Mesendoderm (in vitro differentiated cells): ENCODE measurements at regions not wholly inside any gene's neighbourhood (a gene's known extent, or its start where the extent isn't known, plus 50 kb on each side); places are given as distances from the start of the nearest gene placed in this dataset.

ENCODE experiments used
- DNase-seq: peaks from one replicate; pipeline ENCODE4 v3.0.0; 2013
- H2AK5ac ChIP-seq: 2 replicates; pipeline ENCODE4 v1.6.1; 2013; ENCODE audit warnings: low read length, inconsistent platforms
- H2BK120ac ChIP-seq: 2 replicates; pipeline ENCODE4 v1.6.1; 2013; ENCODE audit warnings: low read depth, mild to moderate bottlenecking, low read length, moderate library complexity, mixed read lengths
- H2BK15ac ChIP-seq: replicated peaks from 2 replicates; pipeline ENCODE4 v1.6.1; 2013; ENCODE audit warnings: low read depth, mild to moderate bottlenecking, moderate library complexity
- H2BK5ac ChIP-seq: 2 replicates; pipeline ENCODE4 v1.6.1; 2013; ENCODE audit warnings: low read length, inconsistent platforms
- H3K18ac ChIP-seq: 2 replicates; pipeline ENCODE4 v1.6.1; 2013; ENCODE audit warnings: mild to moderate bottlenecking, low read length, mixed read lengths
- H3K23ac ChIP-seq: one replicate; pipeline ENCODE4 v1.6.1; 2013; ENCODE audit warnings: low read length
- H3K27ac ChIP-seq: 2 replicates; pipeline ENCODE4 v1.5.1; 2013; ENCODE audit warnings: low read depth, mild to moderate bottlenecking, inconsistent platforms, low read length, moderate library complexity
- H3K27me3 ChIP-seq: 2 replicates; pipeline ENCODE4 v1.6.1; 2013; ENCODE audit warnings: low read length, control low read depth, mild to moderate bottlenecking, inconsistent platforms; ENCODE audit not compliant: insufficient read depth, poor library complexity
- H3K36me3 ChIP-seq: 2 replicates; pipeline ENCODE4 v1.6.1; 2013; ENCODE audit warnings: low read length, inconsistent platforms; ENCODE audit not compliant: control insufficient read depth, insufficient read depth
- H3K4ac ChIP-seq: one replicate; pipeline ENCODE4 v1.6.1; 2013; ENCODE audit warnings: low read depth, mild to moderate bottlenecking, low read length, moderate library complexity
- H3K4me1 ChIP-seq: 2 replicates; pipeline ENCODE4 v1.6.1; 2013; ENCODE audit warnings: low read depth, low read length, inconsistent platforms; ENCODE audit not compliant: control insufficient read depth
- H3K4me2 ChIP-seq: 2 replicates; pipeline ENCODE4 v1.6.1; 2013; ENCODE audit warnings: low read length
- H3K4me3 ChIP-seq: 2 replicates; pipeline ENCODE4 v1.5.1; 2013; ENCODE audit warnings: mild to moderate bottlenecking, low read length
- H3K56ac ChIP-seq: one replicate; pipeline ENCODE4 v1.6.1; 2013; ENCODE audit warnings: low read length
- H3K79me1 ChIP-seq: 2 replicates; pipeline ENCODE4 v1.6.1; 2013; ENCODE audit warnings: low read length, inconsistent platforms
- H3K79me2 ChIP-seq: 2 replicates; pipeline ENCODE4 v1.6.1; 2013; ENCODE audit warnings: mild to moderate bottlenecking, low read length; ENCODE audit not compliant: control insufficient read depth, insufficient read depth
- H3K9ac ChIP-seq: 2 replicates; pipeline ENCODE4 v1.6.1; 2013; ENCODE audit warnings: low read length, inconsistent platforms
- H4K5ac ChIP-seq: one replicate; pipeline ENCODE4 v1.6.1; 2013; ENCODE audit warnings: low read length
- H4K8ac ChIP-seq: one replicate; pipeline ENCODE4 v1.6.1; 2013; ENCODE audit warnings: low read depth, mild to moderate bottlenecking, control low read depth, low read length, moderate library complexity
- WGBS: extraction: QIAGEN DNeasy Blood & Tissue Kit; methylation state at CpG from one replicate; pipeline ENCODE4 v1.1.7; 2013; ENCODE audit warnings: low lambda C conversion rate, missing lambda C conversion rate; ENCODE audit not compliant: insufficient coverage; ENCODE audit errors: extremely low coverage; 5-methylcytosine and 5-hydroxymethylcytosine counted together

- Histone ChIP-seq H3K56ac (no peak overlapping the region), H2BK5ac (no peak overlapping the region), H3K36me3 (no peaks in the 10 kb centered on the region), H2AK5ac (no peak overlapping the region), H2BK15ac (no peak overlapping the region), H3K18ac (no peak overlapping the region), H3K9ac (no peak overlapping the region), H3K79me1 (no peaks in the 10 kb centered on the region), H3K4me1 (no peaks in the 10 kb centered on the region), H3K4me2 (no peak overlapping the region), H3K23ac (no peak overlapping the region), H2BK120ac (no peak overlapping the region), H3K27ac (no peak overlapping the region), H3K79me2 (no peaks in the 10 kb centered on the region), H3K4me3 (no peak overlapping the region), H3K4ac (no peak overlapping the region), H4K8ac (no peak overlapping the region), H4K5ac (no peak overlapping the region), H3K27me3 (no peaks in the 10 kb centered on the region)
- DNase-seq, result no peak
- no CpG with 5 or more reads among the region's 1 CpG for WGBS
Observed at GRCh38 chr6:80769106-80769505, 662.6 kb downstream of the BCKDHB start.

- Histone ChIP-seq H3K27ac (no peak overlapping the region), H3K79me1 (no peaks in the 10 kb centered on the region)
Observed at GRCh38 chr6:80767808-80768207, 661.3 kb downstream of the BCKDHB start.

DNA sequence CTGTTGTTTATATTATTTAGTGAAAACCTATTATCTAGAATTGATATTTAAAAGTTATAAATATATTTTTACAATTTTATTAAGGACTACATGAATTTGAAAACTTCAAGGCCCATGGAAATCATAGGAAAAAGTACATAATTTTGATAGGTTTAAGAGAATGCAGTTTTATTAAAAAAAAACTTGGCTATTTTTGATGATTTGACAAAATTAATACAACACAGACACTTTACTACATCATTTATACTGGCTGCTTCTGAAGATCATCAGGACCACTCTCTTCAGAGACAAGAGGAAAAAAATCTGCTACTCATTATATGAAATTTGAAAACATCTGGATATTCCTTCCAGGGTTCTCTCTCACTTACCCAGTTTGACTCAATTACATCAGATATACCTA, 637.7 kb downstream of the BCKDHB start:
- no peaks in the 10 kb centered on the region for H3K36me3 ChIP-seq
- H3K9ac ChIP-seq, result no peak overlapping the region
- H3K23ac ChIP-seq, result no peak overlapping the region
- H4K5ac ChIP-seq, result no peak overlapping the region
- H3K79me1 ChIP-seq, result no peaks in the 10 kb centered on the region
- H3K79me2 ChIP-seq, result no peaks in the 10 kb centered on the region
- H3K56ac ChIP-seq, result no peak overlapping the region
- no peaks in the 10 kb centered on the region for H3K4me1 ChIP-seq
- H2BK15ac ChIP-seq, result no peak overlapping the region
- no peaks in the 10 kb centered on the region for H3K27me3 ChIP-seq
- H3K18ac ChIP-seq, result no peak overlapping the region
- H4K8ac ChIP-seq, result no peak overlapping the region
- H3K4ac ChIP-seq, result no peak overlapping the region
- no peak overlapping the region for H3K4me2 ChIP-seq
- no peak overlapping the region for H2BK120ac ChIP-seq
- H3K27ac ChIP-seq, result no peak overlapping the region
- H2BK5ac ChIP-seq, result no peak overlapping the region
- H2AK5ac ChIP-seq, result no peak overlapping the region
- H3K4me3 ChIP-seq, result no peak overlapping the region
- DNase-seq, result no peak

More at GRCh38 chr6:80767808-80768207, 661.3 kb downstream of the BCKDHB start:
- H4K8ac ChIP-seq, result no peak overlapping the region
- no peak overlapping the region for H3K23ac ChIP-seq
- no peaks in the 10 kb centered on the region for H3K36me3 ChIP-seq
- H2BK5ac ChIP-seq, result no peak overlapping the region
- no peak overlapping the region for H3K4me3 ChIP-seq
- whole genome bisulfite sequencing, result no CpG with 5 or more reads among the region's 2 CpGs
- DNase-seq, result peak; percentile 30
- no peak overlapping the region for H2BK120ac ChIP-seq
- H3K9ac ChIP-seq, result no peak overlapping the region
- H3K27me3 ChIP-seq, result no peaks in the 10 kb centered on the region
- no peak overlapping the region for H3K18ac ChIP-seq
- H2AK5ac ChIP-seq, result no peak overlapping the region
- no peak overlapping the region for H3K56ac ChIP-seq
- no peak overlapping the region for H4K5ac ChIP-seq
- no peak overlapping the region for H3K4ac ChIP-seq
- H3K4me1 ChIP-seq, result no peaks in the 10 kb centered on the region
- H3K79me2 ChIP-seq, result no peaks in the 10 kb centered on the region
- H2BK15ac ChIP-seq, result no peak overlapping the region
- no peak overlapping the region for H3K4me2 ChIP-seq

DNA sequence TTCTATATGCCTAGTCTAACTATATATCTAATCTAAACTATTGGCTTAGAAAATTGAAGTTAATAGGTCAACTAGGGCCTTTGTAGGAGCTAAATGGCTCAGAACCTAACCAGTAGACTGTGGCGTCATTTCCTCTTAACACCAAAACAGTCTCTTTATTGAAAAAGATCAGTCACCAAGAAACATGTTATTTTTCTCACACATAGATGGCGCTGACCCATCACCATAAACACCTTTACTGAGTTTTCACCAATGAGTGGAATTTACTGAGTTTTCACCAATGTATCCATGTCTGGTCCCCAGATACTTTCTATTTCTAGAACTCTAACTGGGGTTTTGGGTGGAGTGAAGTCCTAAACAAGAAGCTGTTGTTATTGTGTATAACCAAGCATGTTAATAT, 636.0 kb downstream of the BCKDHB start:
- no CpG with 5 or more reads among the region's 2 CpGs for WGBS

GRCh38 chr6:80733641-80734040, 627.2 kb downstream of the BCKDHB start:
- Histone ChIP-seq H3K4me2 (no peak overlapping the region), H2BK120ac (no peak overlapping the region), H3K23ac (no peak overlapping the region), H3K18ac (no peak overlapping the region), H2BK5ac (no peak overlapping the region), H3K36me3 (no peaks in the 10 kb centered on the region), H3K79me2 (no peaks in the 10 kb centered on the region), H3K27me3 (no peaks in the 10 kb centered on the region), H3K9ac (no peak overlapping the region), H3K27ac (no peak overlapping the region), H2BK15ac (no peak overlapping the region), H2AK5ac (no peak overlapping the region), H3K4me3 (no peak overlapping the region), H4K5ac (no peak overlapping the region), H4K8ac (no peak overlapping the region), H3K56ac (no peak overlapping the region), H3K4ac (no peak overlapping the region), H3K4me1 (no peaks in the 10 kb centered on the region), H3K79me1 (no peaks in the 10 kb centered on the region)
- WGBS, result no CpG with 5 or more reads among the region's 2 CpGs
- no peak for DNase-seq

More for the DNA sequence above, 636.0 kb downstream of the BCKDHB start:
- no peak overlapping the region for H3K18ac ChIP-seq
- H3K79me2 ChIP-seq, result no peaks in the 10 kb centered on the region
- H3K9ac ChIP-seq, result no peak overlapping the region
- H2AK5ac ChIP-seq, result no peak overlapping the region
- H3K56ac ChIP-seq, result no peak overlapping the region
- no peak overlapping the region for H3K27ac ChIP-seq
- peak; percentile 43 for DNase-seq
- H3K23ac ChIP-seq, result no peak overlapping the region
- H3K4me3 ChIP-seq, result no peak overlapping the region
- H3K36me3 ChIP-seq, result no peaks in the 10 kb centered on the region
- no peaks in the 10 kb centered on the region for H3K4me1 ChIP-seq
- H2BK120ac ChIP-seq, result no peak overlapping the region
- no peak overlapping the region for H3K4ac ChIP-seq
- H2BK15ac ChIP-seq, result no peak overlapping the region
- no peak overlapping the region for H3K4me2 ChIP-seq
- no peaks in the 10 kb centered on the region for H3K27me3 ChIP-seq
- H4K5ac ChIP-seq, result no peak overlapping the region
- H3K79me1 ChIP-seq, result no peaks in the 10 kb centered on the region
- no peak overlapping the region for H4K8ac ChIP-seq
- H2BK5ac ChIP-seq, result no peak overlapping the region

DNA sequence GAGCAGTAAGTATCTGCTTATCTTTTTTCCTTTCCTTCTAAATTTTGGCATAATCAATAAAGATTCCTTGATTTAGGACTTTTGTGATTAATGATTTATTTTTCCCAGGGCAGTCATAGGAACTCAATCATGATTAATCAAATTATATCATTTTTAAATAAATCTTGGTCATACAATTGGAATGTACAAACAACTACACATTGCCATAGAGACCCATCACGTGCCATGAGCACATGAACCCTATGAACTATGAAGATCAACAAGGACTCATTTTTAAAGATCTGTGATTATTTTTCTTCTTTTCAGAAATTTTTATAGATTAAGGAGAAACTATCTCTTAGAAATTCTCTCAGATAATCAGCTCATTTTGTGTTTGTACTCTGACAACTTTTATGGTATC, 622.4 kb downstream of the BCKDHB start:
- Histone ChIP-seq H3K4me2 (no peak overlapping the region), H3K9ac (no peak overlapping the region), H3K23ac (no peak overlapping the region), H3K79me1 (no peaks in the 10 kb centered on the region), H3K27me3 (no peaks in the 10 kb centered on the region), H4K5ac (no peak overlapping the region), H3K4me3 (no peak overlapping the region), H3K4ac (no peak overlapping the region), H3K56ac (no peak overlapping the region), H3K4me1 (no peaks in the 10 kb centered on the region), H3K79me2 (no peaks in the 10 kb centered on the region), H3K18ac (no peak overlapping the region), H2BK120ac (no peak overlapping the region), H2BK15ac (no peak overlapping the region), H2AK5ac (no peak overlapping the region), H2BK5ac (no peak overlapping the region), H4K8ac (no peak overlapping the region), H3K36me3 (no peaks in the 10 kb centered on the region), H3K27ac (no peak overlapping the region)
- DNase-seq, result no peak
- WGBS, result no CpG with 5 or more reads among the region's 1 CpG
